CD14-positive monocyte (primary cell): ENCODE measurements at regions not wholly inside any gene's neighbourhood (a gene's known extent, or its start where the extent isn't known, plus 50 kb on each side); places are given as distances from the start of the nearest gene placed in this dataset.

Source experiments
- DNase-seq, 3 donors: peaks; one replicate each; pipeline ENCODE4 v3.0.0-alpha.2; 2011 to 2022
- H2AFZ ChIP-seq: 2 replicates; pipeline ENCODE4 v1.6.0; 2012; ENCODE audit warnings: mild to moderate bottlenecking, low read depth, low read length, inconsistent platforms; ENCODE audit not compliant: insufficient read depth, poor library complexity, severe bottlenecking
- H3K27ac ChIP-seq, 2 donors: 1 replicate in 1 of 2; 2 replicates in 1 of 2; pipeline ENCODE4 v1.5.1; 2012 to 2013; ENCODE audit warnings: low read length in 2 of 2, control low read depth in 1 of 2, inconsistent platforms in 1 of 2, low read depth in 1 of 2, mild to moderate bottlenecking in 1 of 2
- H3K27me3 ChIP-seq, 2 donors: one replicate each; pipeline versions ENCODE4 v1.6.0 to v1.6.1; 2011 to 2013; ENCODE audit warnings: low read length in 2 of 2; ENCODE audit not compliant: control insufficient read depth in 2 of 2, insufficient read depth in 2 of 2
- H3K36me3 ChIP-seq, 2 donors: replicated peaks in 1 of 2; 1 replicate in 1 of 2; 2 replicates in 1 of 2; pipeline versions ENCODE4 v1.5.1 to v1.6.1; 2012 to 2013; ENCODE audit warnings: low read length in 2 of 2, control low read depth in 1 of 2, inconsistent platforms in 1 of 2, mild to moderate bottlenecking in 1 of 2; ENCODE audit not compliant: insufficient read depth in 2 of 2, control insufficient read depth in 1 of 2
- H3K4me1 ChIP-seq, 2 donors: 1 replicate in 1 of 2; 2 replicates in 1 of 2; pipeline versions ENCODE4 v1.5.1 to v1.6.1; 2012 to 2013; ENCODE audit warnings: low read length in 2 of 2, control low read depth in 1 of 2, inconsistent platforms in 1 of 2, mild to moderate bottlenecking in 1 of 2, moderate library complexity in 1 of 2; ENCODE audit not compliant: insufficient read depth in 2 of 2, control insufficient read depth in 1 of 2
- H3K4me2 ChIP-seq: replicated peaks from 2 replicates; pipeline ENCODE3; 2012; ENCODE audit warnings: low read length, moderate library complexity, mild to moderate bottlenecking; ENCODE audit not compliant: poor library complexity, severe bottlenecking; ENCODE audit errors: extremely low read depth
- H3K4me3 ChIP-seq, 3 experiments: fragments of 200-600 bp in 1 of 3; sonication (generic) in 1 of 3; replicated peaks in 1 of 3; 1 replicate in 2 of 3; 2 replicates in 1 of 3; pipeline ENCODE4 v1.5.1; 2011 to 2013; ENCODE audit warnings: low read length in 3 of 3, mild to moderate bottlenecking in 3 of 3, control low read depth in 2 of 3, low read depth in 2 of 3, inconsistent platforms in 1 of 3, moderate library complexity in 1 of 3
- H3K79me2 ChIP-seq: 2 replicates; pipeline ENCODE4 v1.6.0; 2012; ENCODE audit warnings: mild to moderate bottlenecking, control low read depth, inconsistent platforms, low read length, moderate library complexity; ENCODE audit not compliant: insufficient read depth
- H3K9ac ChIP-seq: 2 replicates; pipeline ENCODE4 v1.6.0; 2017; ENCODE audit warnings: low read length, mild to moderate bottlenecking; ENCODE audit not compliant: insufficient read depth, poor library complexity, severe bottlenecking
- H3K9me3 ChIP-seq, 2 donors: replicated peaks in 1 of 2; 1 replicate in 1 of 2; 2 replicates in 1 of 2; pipeline versions ENCODE4 v1.5.1 to v1.6.1; 2012 to 2013; ENCODE audit warnings: low read length in 2 of 2, control low read depth in 1 of 2; ENCODE audit not compliant: control insufficient read depth in 1 of 2, insufficient read depth in 1 of 2
- H4K20me1 ChIP-seq: 2 replicates; pipeline ENCODE4 v1.6.0; 2012; ENCODE audit warnings: mild to moderate bottlenecking, low read length, control low read depth, moderate library complexity; ENCODE audit not compliant: insufficient read depth
- H3K27ac Mint-ChIP-seq, 7 donors: one replicate each; pipeline ENCODE4 v1.8.0; 2020; ENCODE audit warnings: mild to moderate bottlenecking in 7 of 7, mixed read lengths in 7 of 7, moderate library complexity in 6 of 7, inconsistent platforms in 2 of 7
- H3K27me3 Mint-ChIP-seq, 3 donors: one replicate each; pipeline ENCODE4 v1.8.0; 2021 to 2022; ENCODE audit warnings: low read depth in 3 of 3, mild to moderate bottlenecking in 3 of 3, mixed read lengths in 3 of 3, moderate library complexity in 3 of 3, inconsistent platforms in 1 of 3
- H3K36me3 Mint-ChIP-seq, 2 donors: one replicate each; pipeline ENCODE4 v1.8.0; 2020; ENCODE audit warnings: mixed read lengths in 2 of 2, inconsistent platforms in 1 of 2, mild to moderate bottlenecking in 1 of 2
- H3K4me1 Mint-ChIP-seq: one replicate; pipeline ENCODE4 v1.8.0; 2020; ENCODE audit warnings: mild to moderate bottlenecking, mixed read lengths
- H3K4me3 Mint-ChIP-seq, 2 donors: one replicate each; pipeline ENCODE4 v1.8.0; 2020; ENCODE audit warnings: mild to moderate bottlenecking in 2 of 2, mixed read lengths in 2 of 2, moderate library complexity in 1 of 2
- H3K9me3 Mint-ChIP-seq, 7 donors: one replicate each; pipeline ENCODE4 v1.8.0; 2020 to 2022; ENCODE audit warnings: mixed read lengths in 7 of 7, mild to moderate bottlenecking in 6 of 7, moderate library complexity in 6 of 7, inconsistent platforms in 2 of 7
- CTCF ChIP-seq: fragments of 200-600 bp; IDR thresholded peaks from one replicate; pipeline ENCODE4 v1.8.0; 2022; ENCODE audit warnings: antibody characterized with exemption, mild to moderate bottlenecking
- WGBS: methylation state at CpG from one replicate; pipeline ENCODE4 v1.1.5; 2013; ENCODE audit warnings: missing lambda C conversion rate; ENCODE audit not compliant: insufficient coverage; 5-methylcytosine and 5-hydroxymethylcytosine counted together
- intact Hi-C, 2 donors: fragments of 100-400 bp; cut with micrococcal nuclease; formaldehyde crosslinking; loops; one replicate each; pipeline versions ENCODE4 v1.15.0 to v1.15.1; 2023

- no peaks in the 10 kb centered on the region for H4K20me1 ChIP-seq
- H3K4me3 ChIP-seq: no peak overlapping the region
- H3K27ac Mint-ChIP-seq: no peak overlapping the region
- DNase-seq: no peak
- H3K4me3 Mint-ChIP-seq: no peak overlapping the region
- no peaks in the 10 kb centered on the region for H3K4me1 Mint-ChIP-seq
- no peaks in the 10 kb centered on the region for H3K4me1 ChIP-seq
- no peaks in the 10 kb centered on the region for H3K79me2 ChIP-seq
- no CpG with 5 or more reads among the region's 2 CpGs for WGBS
- no peak overlapping the region for H3K9ac ChIP-seq
- H3K36me3 ChIP-seq: no peaks in the 10 kb centered on the region
- TF ChIP-seq CTCF: no peak
- H3K9me3 Mint-ChIP-seq: peaks cover 0 to 2% (median 0%) of the 10 kb centered on the region in 7 donors
- H3K4me2 ChIP-seq: no peak overlapping the region
- H3K27me3 ChIP-seq: no peaks in the 10 kb centered on the region
- H3K9me3 ChIP-seq: no peaks in the 10 kb centered on the region
- H3K27ac ChIP-seq: no peak overlapping the region
- no peaks in the 10 kb centered on the region for H3K36me3 Mint-ChIP-seq
- H3K27me3 Mint-ChIP-seq: peaks cover 0 to 2% (median 1%) of the 10 kb centered on the region in 3 donors
- intact Hi-C loops: no loop called here
- no peak overlapping the region for H2AFZ ChIP-seq
Observed at GRCh38 chr2:12305931-12306330, 410.8 kb upstream of the TRIB2 start.

DNA sequence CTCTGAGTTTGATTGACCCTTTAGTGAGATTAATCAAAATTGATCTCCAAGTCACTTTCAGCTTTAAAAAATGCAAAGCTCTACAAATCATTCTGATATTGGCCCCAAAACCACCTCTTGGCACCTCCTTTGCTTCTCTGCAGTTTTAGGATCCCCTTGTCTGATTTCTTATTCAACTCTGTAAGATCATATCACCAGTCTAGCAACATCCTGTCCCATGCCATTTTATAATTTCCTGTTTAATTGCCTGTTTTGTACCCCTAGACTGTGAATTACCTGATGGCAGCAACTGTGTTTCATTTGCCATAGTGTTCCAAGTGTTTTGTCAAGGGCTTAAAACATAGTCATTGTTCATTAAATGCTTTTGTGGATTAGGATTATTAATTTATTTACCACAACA is 406.3 kb upstream of the TRIB2 start:
- H3K27ac Mint-ChIP-seq: no peak overlapping the region
- Histone ChIP-seq H3K4me2 (no peak overlapping the region), H2AFZ (no peak overlapping the region), H3K4me3 (no peak overlapping the region), H3K9me3 (no peaks in the 10 kb centered on the region), H3K4me1 (no peaks in the 10 kb centered on the region), H3K9ac (no peak overlapping the region), H4K20me1 (no peaks in the 10 kb centered on the region), H3K36me3 (no peaks in the 10 kb centered on the region), H3K79me2 (no peaks in the 10 kb centered on the region), H3K27me3 (no peaks in the 10 kb centered on the region), H3K27ac (no peak overlapping the region)
- H3K9me3 Mint-ChIP-seq: no peaks in the 10 kb centered on the region
- H3K4me3 Mint-ChIP-seq: no peak overlapping the region
- H3K27me3 Mint-ChIP-seq: peaks cover 0 to 2% (median 0%) of the 10 kb centered on the region in 3 donors
- TF ChIP-seq CTCF: no peak
- H3K36me3 Mint-ChIP-seq: no peaks in the 10 kb centered on the region
- H3K4me1 Mint-ChIP-seq: no peaks in the 10 kb centered on the region
- intact Hi-C loops: no loop called here
- no peak for DNase-seq
